ENCODE measurements at regions not wholly inside any gene's neighbourhood (a gene's known extent, or its start where the extent isn't known, plus 50 kb on each side); places are given as distances from the start of the nearest gene placed in this dataset.

- H3K9me3 ChIP-seq (ENCODE audit: control insufficient read depth, low read depth, low read length): no peaks in the 10 kb centered on the region
- H3K9ac ChIP-seq (ENCODE audit: control insufficient read depth, extremely low read depth, insufficient read depth, low read length): no peak overlapping the region
- TF ChIP-seq CTCF (optimal IDR thresholded peaks at IDR 0.05 in 1 of 3, IDR thresholded peaks at IDR 0.05 in 1 of 3, conservative IDR thresholded peaks at IDR 0.05 in 1 of 3; ENCODE audit: extremely low read depth in 1 of 3, insufficient read depth in 2 of 3, low read length in 3 of 3): no peak
- no peak for TF ChIP-seq EZH2 (IDR thresholded peaks at IDR 0.05; ENCODE audit: low read length)
- no peak for DNase-seq (ENCODE audit: low read depth, low spot score)
- no peaks in the 10 kb centered on the region for H3K79me2 ChIP-seq (ENCODE audit: control insufficient read depth, insufficient read depth, low read length)
- no peaks in the 10 kb centered on the region for H3K27me3 ChIP-seq (ENCODE audit: control insufficient read depth, extremely low read depth, insufficient read depth, low read length)
- no peak overlapping the region for H2AFZ ChIP-seq (ENCODE audit: control insufficient read depth, low read length)
- no peaks in the 10 kb centered on the region for H4K20me1 ChIP-seq (ENCODE audit: control insufficient read depth, extremely low read depth, insufficient read depth, low read length)
- no peak overlapping the region for H3K4me2 ChIP-seq (ENCODE audit: control insufficient read depth, extremely low read depth, insufficient read depth, low read depth, low read length)
- dilution Hi-C loops (cut with MboI; ENCODE audit: extremely low pct_ligation_motif_present, low sequenced_read_pairs): no loop called here
- no peak for FAIRE-seq
- no peaks in the 10 kb centered on the region for H3K9me1 ChIP-seq (ENCODE audit: control insufficient read depth, extremely low read depth, insufficient read depth, low read length)
- H3K4me1 ChIP-seq (ENCODE audit: control insufficient read depth, extremely low read depth, insufficient read depth, low read length): no peaks in the 10 kb centered on the region
- no peaks in the 10 kb centered on the region for H3K36me3 ChIP-seq (ENCODE audit: control insufficient read depth in 2 of 2, extremely low read depth in 1 of 2, insufficient read depth in 2 of 2, low read length in 2 of 2)
- H3K27ac ChIP-seq (ENCODE audit: control insufficient read depth, insufficient read depth, low read length): no peak overlapping the region
- H3K4me3 ChIP-seq (ENCODE audit: control insufficient read depth in 2 of 3, extremely low read depth in 1 of 3, insufficient read depth in 2 of 3, low read depth in 1 of 3, low read length in 3 of 3): no peak overlapping the region
These were observed 144.7 kb upstream of the MPDZ start for GRCh38 chr9:13424204-13424603.

GRCh38 chr9:13414349-13414748, 134.9 kb upstream of the MPDZ start:
- no peaks in the 10 kb centered on the region for H3K9me1 ChIP-seq (ENCODE audit: control insufficient read depth, extremely low read depth, insufficient read depth, low read length)
- no peaks in the 10 kb centered on the region for H3K27me3 ChIP-seq (ENCODE audit: control insufficient read depth, extremely low read depth, insufficient read depth, low read length)
- no peak overlapping the region for H3K4me2 ChIP-seq (ENCODE audit: control insufficient read depth, extremely low read depth, insufficient read depth, low read depth, low read length)
- FAIRE-seq (no peak), DNase-seq (ENCODE audit: low read depth, low spot score) (no peak)
- H3K27ac ChIP-seq (ENCODE audit: control insufficient read depth, insufficient read depth, low read length): no peak overlapping the region
- no peaks in the 10 kb centered on the region for H3K79me2 ChIP-seq (ENCODE audit: control insufficient read depth, insufficient read depth, low read length)
- no peak overlapping the region for H3K9ac ChIP-seq (ENCODE audit: control insufficient read depth, extremely low read depth, insufficient read depth, low read length)
- H4K20me1 ChIP-seq (ENCODE audit: control insufficient read depth, extremely low read depth, insufficient read depth, low read length): no peaks in the 10 kb centered on the region
- TF ChIP-seq EZH2 (IDR thresholded peaks at IDR 0.05; ENCODE audit: low read length) (no peak), CTCF (optimal IDR thresholded peaks at IDR 0.05 in 1 of 3, IDR thresholded peaks at IDR 0.05 in 1 of 3, conservative IDR thresholded peaks at IDR 0.05 in 1 of 3; ENCODE audit: extremely low read depth in 1 of 3, insufficient read depth in 2 of 3, low read length in 3 of 3) (no peak)
- no peaks in the 10 kb centered on the region for H3K36me3 ChIP-seq (ENCODE audit: control insufficient read depth in 2 of 2, extremely low read depth in 1 of 2, insufficient read depth in 2 of 2, low read length in 2 of 2)
- no peak overlapping the region for H2AFZ ChIP-seq (ENCODE audit: control insufficient read depth, low read length)
- dilution Hi-C loops (cut with MboI; ENCODE audit: extremely low pct_ligation_motif_present, low sequenced_read_pairs): no loop called here
- H3K4me1 ChIP-seq (ENCODE audit: control insufficient read depth, extremely low read depth, insufficient read depth, low read length): no peaks in the 10 kb centered on the region
- H3K9me3 ChIP-seq (ENCODE audit: control insufficient read depth, low read depth, low read length): no peaks in the 10 kb centered on the region
- no peak overlapping the region for H3K4me3 ChIP-seq (ENCODE audit: control insufficient read depth in 2 of 3, extremely low read depth in 1 of 3, insufficient read depth in 2 of 3, low read depth in 1 of 3, low read length in 3 of 3)

All from keratinocyte (primary cell).